Activated CD4-positive, alpha-beta memory T cell treated with anti-CD3 and anti-CD28 coated beads, Interleukin-2, amount 10 ng/mL, durations not matched to agents 7 days and 5 days (primary cell): ENCODE measurements at regions not wholly inside any gene's neighbourhood (a gene's known extent, or its start where the extent isn't known, plus 50 kb on each side); places are given as distances from the start of the nearest gene placed in this dataset.

Experiments used
- CTCF ChIA-PET: fragments of 350-600 bp; sonication (Branson Sonifier 250); formaldehyde crosslinking; loops from one replicate; lab custom pipeline; 2021; ENCODE audit warnings: antibody characterized with exemption, inconsistent platforms; lab: Charles Lee
- POLR2A ChIA-PET: fragments of 350-600 bp; sonication (Branson Sonifier 250); formaldehyde crosslinking; loops from one replicate; lab custom pipeline; 2021; ENCODE audit warnings: antibody characterized with exemption; lab: Charles Lee
- DNase-seq: peaks from one replicate; pipeline ENCODE4 v3.0.0-alpha.2; 2020
- H3K27ac Mint-ChIP-seq: one replicate; pipeline ENCODE4 v1.8.0; 2021; ENCODE audit warnings: mild to moderate bottlenecking, mixed read lengths
- H3K27me3 Mint-ChIP-seq: one replicate; pipeline ENCODE4 v1.8.0; 2021; ENCODE audit warnings: mixed read lengths
- H3K36me3 Mint-ChIP-seq: one replicate; pipeline ENCODE4 v1.8.0; 2021; ENCODE audit warnings: low read depth, mixed read lengths
- H3K4me1 Mint-ChIP-seq: one replicate; pipeline ENCODE4 v1.8.0; 2021; ENCODE audit warnings: mixed read lengths
- H3K4me3 Mint-ChIP-seq: one replicate; pipeline ENCODE4 v1.8.0; 2021; ENCODE audit warnings: mild to moderate bottlenecking, mixed read lengths
- H3K9me3 Mint-ChIP-seq: one replicate; pipeline ENCODE4 v1.8.0; 2021; ENCODE audit warnings: mixed read lengths

DNA sequence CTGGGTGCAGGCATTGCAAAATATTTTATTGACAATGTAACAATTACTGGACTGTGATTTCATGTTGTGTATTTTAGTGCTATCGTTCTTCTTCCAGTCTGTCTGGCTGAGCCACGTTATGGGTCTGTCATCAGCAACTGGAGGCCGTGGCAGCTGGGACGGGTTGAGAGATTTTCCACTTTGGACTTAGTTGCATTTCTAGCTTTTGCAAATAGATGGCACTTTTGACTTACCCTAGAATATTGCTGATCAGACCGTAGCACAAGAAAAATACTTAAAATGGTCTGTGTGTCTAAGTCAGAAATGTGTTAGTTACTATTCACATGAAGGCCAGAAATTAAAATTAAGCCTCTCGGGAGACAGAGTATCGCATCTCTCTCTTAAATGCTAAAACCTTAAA lies 211.1 kb downstream of the TEX29 start:
- peaks cover 53% of the 10 kb centered on the region for H3K27me3 Mint-ChIP-seq
- CTCF ChIA-PET = no interaction called here
- no peak overlapping the region for H3K27ac Mint-ChIP-seq
- no peaks in the 10 kb centered on the region for H3K9me3 Mint-ChIP-seq
- H3K36me3 Mint-ChIP-seq = no peaks in the 10 kb centered on the region
- POLR2A ChIA-PET = no interaction called here
- no peak overlapping the region for H3K4me3 Mint-ChIP-seq
- no peak for DNase-seq
- no peaks in the 10 kb centered on the region for H3K4me1 Mint-ChIP-seq

GRCh38 chr13:111532111-111532510 lies 211.7 kb downstream of the TEX29 start:
- Mint-ChIP-seq H3K4me1 (no peaks in the 10 kb centered on the region), H3K36me3 (no peaks in the 10 kb centered on the region), H3K4me3 (no peak overlapping the region), H3K9me3 (no peaks in the 10 kb centered on the region), H3K27me3 (peaks cover 54% of the 10 kb centered on the region), H3K27ac (no peak overlapping the region)
- DNase-seq = no peak
- CTCF ChIA-PET = no interaction called here
- POLR2A ChIA-PET = no interaction called here

GRCh38 chr13:111533900-111534683 lies 213.7 kb downstream of the TEX29 start:
- no peaks in the 10 kb centered on the region for H3K36me3 Mint-ChIP-seq
- no peak for DNase-seq
- POLR2A ChIA-PET = no interaction called here
- H3K27me3 Mint-ChIP-seq = peaks cover 54% of the 10 kb centered on the region
- H3K9me3 Mint-ChIP-seq = no peaks in the 10 kb centered on the region
- CTCF ChIA-PET = no interaction called here
- no peak overlapping the region for H3K4me3 Mint-ChIP-seq
- no peak overlapping the region for H3K27ac Mint-ChIP-seq
- H3K4me1 Mint-ChIP-seq = no peaks in the 10 kb centered on the region

GRCh38 chr13:111534751-111535522 lies 214.5 kb downstream of the TEX29 start:
- H3K4me1 Mint-ChIP-seq = no peaks in the 10 kb centered on the region
- no peak overlapping the region for H3K4me3 Mint-ChIP-seq
- no peak for DNase-seq
- no peak overlapping the region for H3K27ac Mint-ChIP-seq
- peaks cover 54% of the 10 kb centered on the region for H3K27me3 Mint-ChIP-seq
- no peaks in the 10 kb centered on the region for H3K36me3 Mint-ChIP-seq
- POLR2A ChIA-PET = no interaction called here
- no peaks in the 10 kb centered on the region for H3K9me3 Mint-ChIP-seq
- CTCF ChIA-PET = no interaction called here

DNA sequence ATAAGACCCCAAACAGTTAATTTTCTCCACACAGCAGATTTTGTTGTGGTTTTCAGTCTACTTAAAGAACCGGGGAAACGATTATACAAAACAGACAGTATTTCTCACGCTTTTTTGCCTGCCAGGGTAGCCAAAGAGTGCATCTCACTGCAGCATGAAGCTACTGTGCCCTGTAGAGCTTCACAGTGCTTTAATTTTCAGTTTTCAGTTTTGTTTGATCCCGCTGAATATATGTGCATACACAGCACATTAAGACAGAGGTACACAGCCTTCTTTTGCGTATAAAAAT lies 215.0 kb downstream of the TEX29 start:
- peaks cover 54% of the 10 kb centered on the region for H3K27me3 Mint-ChIP-seq
- no peaks in the 10 kb centered on the region for H3K9me3 Mint-ChIP-seq
- H3K4me1 Mint-ChIP-seq = no peaks in the 10 kb centered on the region
- H3K36me3 Mint-ChIP-seq = no peaks in the 10 kb centered on the region
- no peak overlapping the region for H3K27ac Mint-ChIP-seq
- no peak overlapping the region for H3K4me3 Mint-ChIP-seq
- CTCF ChIA-PET = no interaction called here
- DNase-seq = no peak
- POLR2A ChIA-PET = no interaction called here

DNA sequence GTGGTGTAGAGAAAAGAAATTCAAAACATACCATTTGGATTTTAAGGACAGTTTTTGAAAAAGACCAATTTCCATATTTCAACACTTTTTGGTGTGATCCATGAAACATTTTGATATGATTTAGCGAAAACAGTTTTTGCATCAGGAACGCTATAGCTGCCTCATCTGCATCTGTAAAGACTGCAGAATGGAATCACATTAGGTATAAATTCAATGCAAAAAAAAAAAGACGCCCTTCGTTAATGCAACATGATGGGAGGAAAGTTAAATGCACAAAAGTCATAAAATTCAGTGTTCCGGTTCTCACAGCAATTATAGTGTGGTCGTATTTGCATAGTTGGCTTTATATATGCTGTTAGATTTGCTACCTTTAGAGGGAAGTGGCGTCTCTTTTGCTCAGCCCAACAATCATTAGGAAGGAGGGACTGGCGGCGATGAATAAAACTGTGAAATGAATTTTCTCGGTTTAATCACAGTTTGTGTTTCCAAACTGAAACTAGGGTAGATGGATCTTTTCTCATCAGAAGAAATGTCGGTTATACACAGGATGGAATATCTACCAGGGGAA lies 215.7 kb downstream of the TEX29 start:
- Mint-ChIP-seq H3K36me3 (no peaks in the 10 kb centered on the region), H3K27me3 (peaks cover 49% of the 10 kb centered on the region), H3K9me3 (no peaks in the 10 kb centered on the region), H3K4me3 (no peak overlapping the region), H3K27ac (no peak overlapping the region), H3K4me1 (no peaks in the 10 kb centered on the region)
- POLR2A ChIA-PET = no interaction called here
- DNase-seq = no peak
- CTCF ChIA-PET = no interaction called here

GRCh38 chr13:111537115-111537728 lies 216.8 kb downstream of the TEX29 start:
- Mint-ChIP-seq H3K4me3 (no peak overlapping the region), H3K9me3 (no peaks in the 10 kb centered on the region), H3K36me3 (no peaks in the 10 kb centered on the region), H3K27ac (no peak overlapping the region), H3K4me1 (no peaks in the 10 kb centered on the region), H3K27me3 (peaks cover 39% of the 10 kb centered on the region)
- ChIA-PET CTCF (no interaction called here), POLR2A (no interaction called here)
- no peak for DNase-seq

GRCh38 chr13:111537843-111538499 lies 217.5 kb downstream of the TEX29 start:
- Mint-ChIP-seq H3K27ac (no peak overlapping the region), H3K9me3 (no peaks in the 10 kb centered on the region), H3K4me3 (no peak overlapping the region), H3K36me3 (no peaks in the 10 kb centered on the region), H3K4me1 (no peaks in the 10 kb centered on the region), H3K27me3 (peaks cover 33% of the 10 kb centered on the region)
- POLR2A ChIA-PET = no interaction called here
- CTCF ChIA-PET = no interaction called here
- no peak for DNase-seq

DNA sequence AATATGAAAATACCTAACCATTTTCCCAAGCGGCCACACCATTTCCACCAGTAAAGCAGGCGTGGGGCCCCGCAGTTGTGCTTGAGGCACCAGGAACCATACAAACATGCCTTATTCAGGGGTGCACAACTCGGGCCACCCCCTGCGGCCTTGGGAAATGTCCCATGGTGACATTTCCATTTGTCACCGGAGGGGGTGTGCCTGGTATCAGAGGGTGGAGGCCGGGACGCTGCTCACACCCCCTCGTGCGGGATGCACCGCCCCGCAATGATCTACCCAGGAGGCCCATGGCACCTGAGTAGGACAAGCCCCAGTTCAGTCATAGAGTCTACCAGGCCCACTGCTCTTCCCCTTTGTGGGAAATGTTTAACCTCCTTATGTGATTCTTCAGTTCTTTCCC lies 218.8 kb downstream of the TEX29 start:
- ChIA-PET CTCF (no interaction called here), POLR2A (no interaction called here)
- Mint-ChIP-seq H3K9me3 (peaks cover under 1% of the 10 kb centered on the region), H3K36me3 (no peaks in the 10 kb centered on the region), H3K27me3 (peaks cover 23% of the 10 kb centered on the region), H3K4me3 (no peak overlapping the region), H3K27ac (no peak overlapping the region), H3K4me1 (no peaks in the 10 kb centered on the region)
- no peak for DNase-seq

DNA sequence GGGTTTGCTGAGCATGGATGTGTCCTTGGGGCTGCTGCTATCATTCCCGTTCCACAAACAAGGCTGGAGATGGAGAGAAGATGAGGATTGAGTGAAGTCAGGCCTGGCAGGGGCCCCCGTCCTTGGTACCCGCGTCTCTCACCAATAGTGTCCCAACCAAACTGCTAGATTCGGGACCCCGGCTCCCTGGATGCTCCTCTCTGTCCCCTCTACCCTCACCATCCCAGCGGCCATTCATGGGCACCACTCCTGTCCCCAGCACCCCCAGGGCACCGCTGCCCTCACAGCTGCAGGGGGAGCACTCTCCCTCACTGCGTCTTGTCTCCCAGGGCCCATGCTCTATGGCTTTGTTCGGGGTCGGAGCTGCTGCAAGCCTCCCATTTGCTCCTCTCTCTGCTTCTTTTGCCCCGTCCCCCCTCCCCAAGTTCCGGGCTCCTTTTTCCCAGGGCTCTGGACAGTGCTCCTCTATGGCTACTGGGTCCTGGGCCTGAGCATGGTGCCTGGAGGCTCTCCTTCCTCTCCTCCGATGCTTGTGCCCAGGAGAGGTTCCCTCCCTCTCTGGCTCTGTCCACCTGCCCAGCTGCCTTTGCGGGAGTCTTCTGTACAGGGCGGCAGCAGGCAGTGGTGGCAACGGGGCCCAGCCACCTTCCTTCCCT lies 219.5 kb downstream of the TEX29 start:
- Mint-ChIP-seq H3K36me3 (no peaks in the 10 kb centered on the region), H3K4me3 (no peak overlapping the region), H3K9me3 (peaks cover 5% of the 10 kb centered on the region), H3K27ac (no peak overlapping the region), H3K27me3 (peaks cover 18% of the 10 kb centered on the region), H3K4me1 (no peaks in the 10 kb centered on the region)
- DNase-seq = no peak
- CTCF ChIA-PET = no interaction called here
- POLR2A ChIA-PET = no interaction called here

DNA sequence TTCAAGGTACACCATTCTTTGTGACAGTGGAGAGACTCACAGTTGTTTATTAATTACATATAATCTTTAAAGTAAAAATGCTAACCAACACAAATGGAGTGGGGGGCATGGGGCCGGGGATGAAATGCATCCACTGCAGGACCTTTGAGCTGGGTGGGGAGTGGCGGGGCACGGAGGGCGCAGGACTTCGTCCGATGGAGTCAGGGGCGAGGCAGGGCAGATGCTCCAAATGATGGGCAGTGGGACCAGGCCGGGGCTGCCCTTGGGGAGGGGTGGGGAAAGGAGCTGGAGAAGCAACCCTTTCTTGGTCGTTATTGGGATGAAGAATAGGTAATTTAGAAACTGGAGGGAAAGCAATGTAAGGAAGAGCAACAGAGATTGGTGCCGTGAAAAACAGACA lies 220.0 kb downstream of the TEX29 start:
- H3K4me1 Mint-ChIP-seq = no peaks in the 10 kb centered on the region
- no peaks in the 10 kb centered on the region for H3K36me3 Mint-ChIP-seq
- ChIA-PET POLR2A (no interaction called here), CTCF (no interaction called here)
- H3K4me3 Mint-ChIP-seq = no peak overlapping the region
- peaks cover 5% of the 10 kb centered on the region for H3K9me3 Mint-ChIP-seq
- no peak for DNase-seq
- no peak overlapping the region for H3K27ac Mint-ChIP-seq
- H3K27me3 Mint-ChIP-seq = peaks cover 12% of the 10 kb centered on the region

DNA sequence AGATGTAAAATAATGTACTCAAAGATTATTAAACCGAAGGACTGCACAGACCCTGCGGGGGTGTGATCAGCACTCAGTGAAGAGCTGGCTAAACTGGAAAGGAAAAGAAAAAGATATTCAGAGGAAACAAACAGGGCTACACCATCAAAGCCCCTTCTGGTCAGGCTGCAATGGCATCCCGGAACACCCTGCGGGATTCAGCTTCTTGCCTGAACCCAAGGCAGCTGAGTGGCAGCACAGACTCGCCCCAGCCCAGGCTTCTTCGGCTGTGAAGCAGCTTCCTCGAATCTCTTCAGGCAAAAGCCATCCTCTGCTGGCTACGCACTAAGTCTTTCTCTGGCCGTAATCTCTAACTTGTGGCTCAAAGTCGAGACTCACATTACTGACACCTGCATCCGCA lies 220.9 kb downstream of the TEX29 start:
- Mint-ChIP-seq H3K4me3 (no peak overlapping the region), H3K36me3 (no peaks in the 10 kb centered on the region), H3K27me3 (peaks cover 4% of the 10 kb centered on the region), H3K4me1 (no peaks in the 10 kb centered on the region), H3K9me3 (peaks cover 10% of the 10 kb centered on the region), H3K27ac (no peak overlapping the region)
- ChIA-PET CTCF (no interaction called here), POLR2A (no interaction called here)
- no peak for DNase-seq
